Calu3 (cell line): ENCODE measurements at regions not wholly inside any gene's neighbourhood (a gene's known extent, or its start where the extent isn't known, plus 50 kb on each side); places are given as distances from the start of the nearest gene placed in this dataset.

Experiments
- BruUV-seq: library from RNA; stranded (reverse); fragments of 400-500 nt; replicated peaks from 2 replicates; lab custom pipeline; 2021; lab: Mats Ljungman, UMichigan
- CTCF ChIA-PET: fragments of 300-600 bp; sonication (Branson Sonifier 250); formaldehyde crosslinking; loops from one replicate; lab custom pipeline; 2022; ENCODE audit warnings: antibody characterized with exemption; lab: Charles Lee
- DNase-seq: peaks from one replicate; pipeline ENCODE4 v3.0.0; 2022
- H3K27ac Mint-ChIP-seq: one replicate; pipeline ENCODE4 v1.8.0; 2022; ENCODE audit warnings: mixed read lengths; ENCODE audit not compliant: unreplicated experiment
- H3K27me3 Mint-ChIP-seq: one replicate; pipeline ENCODE4 v1.8.0; 2022; ENCODE audit warnings: mixed read lengths; ENCODE audit not compliant: unreplicated experiment
- H3K36me3 Mint-ChIP-seq: one replicate; pipeline ENCODE4 v1.8.0; 2022; ENCODE audit warnings: mild to moderate bottlenecking, moderate library complexity, mixed read lengths; ENCODE audit not compliant: insufficient read depth, unreplicated experiment
- H3K4me1 Mint-ChIP-seq: one replicate; pipeline ENCODE4 v1.8.0; 2022; ENCODE audit warnings: mild to moderate bottlenecking, low read depth, mixed read lengths; ENCODE audit not compliant: unreplicated experiment
- H3K4me3 Mint-ChIP-seq: one replicate; pipeline ENCODE4 v1.8.0; 2022; ENCODE audit warnings: mild to moderate bottlenecking, low read depth, moderate library complexity, mixed read lengths; ENCODE audit not compliant: unreplicated experiment
- H3K9me3 Mint-ChIP-seq: one replicate; pipeline ENCODE4 v1.8.0; 2022; ENCODE audit warnings: low read depth, mixed read lengths; ENCODE audit not compliant: unreplicated experiment
- CTCF ChIP-seq: fragments of 200-600 bp; IDR thresholded peaks from one replicate; pipeline ENCODE4 v1.8.0; 2022; ENCODE audit warnings: antibody characterized with exemption; ENCODE audit not compliant: unreplicated experiment
- intact Hi-C: fragments of 100-400 bp; cut with micrococcal nuclease; formaldehyde crosslinking; loops from one replicate; pipeline ENCODE4 v1.10.0; 2022; ENCODE audit not compliant: unreplicated experiment

DNA sequence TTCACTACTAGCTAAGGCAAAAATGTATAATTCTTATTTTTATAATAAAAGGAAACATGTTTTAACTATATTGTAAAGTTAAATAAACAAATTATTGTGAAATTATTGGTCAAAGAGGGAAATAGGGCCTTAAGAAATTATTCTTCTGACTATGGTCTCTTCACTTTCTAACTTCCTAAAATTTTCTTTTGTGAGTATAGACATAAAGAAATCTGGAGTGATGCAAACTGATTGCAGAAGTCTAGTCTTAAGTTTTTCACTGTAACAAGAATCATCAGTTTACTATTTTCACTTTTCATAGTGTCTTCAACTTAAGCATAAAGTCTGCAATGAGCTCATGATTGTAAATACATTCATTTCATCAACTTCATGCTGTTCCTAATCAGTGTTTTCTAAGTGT lies 525.4 kb downstream of the TFEC start:
- Mint-ChIP-seq H3K27me3 (no peaks in the 10 kb centered on the region), H3K4me3 (no peak overlapping the region)
- intact Hi-C loops = no loop called here

GRCh38 chr7:115499956-115500355 lies 530.6 kb downstream of the TFEC start:
- DNase-seq = no peak
- BruUV-seq = no TSS peak
- H3K4me3 Mint-ChIP-seq = no peak overlapping the region
- no peak for TF ChIP-seq CTCF
- H3K36me3 Mint-ChIP-seq = no peaks in the 10 kb centered on the region
- no peaks in the 10 kb centered on the region for H3K4me1 Mint-ChIP-seq
- H3K27ac Mint-ChIP-seq = no peak overlapping the region
- H3K27me3 Mint-ChIP-seq = no peaks in the 10 kb centered on the region
- intact Hi-C loops = no loop called here
- CTCF ChIA-PET = interaction anchor here (1.2 kb wide), 1 partner anchor 161 kb away, joined by 3 read pairs; no protein-coding TSS in a partner anchor
- no peaks in the 10 kb centered on the region for H3K9me3 Mint-ChIP-seq

More for the DNA sequence above, 525.4 kb downstream of the TFEC start:
- TF ChIP-seq CTCF = no peak
- no peaks in the 10 kb centered on the region for H3K4me1 Mint-ChIP-seq
- no peaks in the 10 kb centered on the region for H3K9me3 Mint-ChIP-seq
- H3K36me3 Mint-ChIP-seq = no peaks in the 10 kb centered on the region
- H3K27ac Mint-ChIP-seq = no peak overlapping the region
- DNase-seq = no peak
- CTCF ChIA-PET = no interaction called here
- no TSS peak for BruUV-seq

DNA sequence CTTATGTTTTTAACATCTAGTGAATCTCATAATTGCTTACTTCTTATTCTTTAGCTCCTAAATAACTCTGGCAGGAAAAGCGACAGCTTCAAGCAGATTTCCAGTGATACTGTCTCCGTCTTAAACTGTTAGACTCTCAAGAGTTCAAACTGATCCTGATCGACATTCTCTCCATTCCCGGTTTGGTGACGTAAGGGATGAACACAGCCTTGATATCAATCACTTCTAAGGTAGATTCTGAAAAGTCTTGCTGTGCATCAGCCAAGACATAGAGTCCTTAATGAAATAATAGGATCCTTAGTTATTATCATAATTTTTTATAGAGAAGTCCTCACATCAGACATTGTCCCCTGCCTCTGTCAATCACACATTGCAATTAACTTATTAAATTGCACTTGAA lies 534.6 kb downstream of the TFEC start:
- CTCF ChIA-PET = no interaction called here
- no peaks in the 10 kb centered on the region for H3K27me3 Mint-ChIP-seq
- no TSS peak for BruUV-seq

DNA sequence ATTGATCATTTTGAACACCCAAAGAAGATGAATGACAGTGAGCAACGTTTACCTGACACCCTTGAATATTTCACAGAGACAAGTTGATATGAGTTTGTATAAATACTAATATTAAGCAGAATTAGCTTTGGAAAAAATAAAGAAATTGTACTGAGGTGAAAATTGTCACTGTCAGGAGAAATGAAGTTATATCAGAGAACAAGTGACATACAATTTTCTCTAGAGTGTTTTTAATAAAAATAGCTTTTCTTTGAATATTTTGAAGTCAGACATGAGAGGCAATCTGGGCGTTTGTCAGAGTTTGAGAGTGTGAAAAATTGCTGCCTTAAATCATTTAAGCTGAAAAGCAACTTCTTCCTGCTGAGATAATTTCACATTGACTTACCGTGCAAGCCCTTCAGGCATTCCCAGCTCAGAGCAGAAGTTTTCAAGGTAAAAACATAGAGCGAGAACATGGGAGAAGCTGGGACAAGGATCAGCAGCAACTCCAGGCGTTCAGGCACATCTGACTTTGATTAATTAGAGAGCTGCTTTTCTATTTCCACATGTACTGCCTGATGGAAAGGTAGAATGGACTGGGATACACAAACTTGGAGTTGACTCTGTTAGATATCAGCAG lies 535.9 kb downstream of the TFEC start:
- Mint-ChIP-seq H3K36me3 (no peaks in the 10 kb centered on the region), H3K4me1 (no peaks in the 10 kb centered on the region), H3K27me3 (no peaks in the 10 kb centered on the region), H3K9me3 (no peaks in the 10 kb centered on the region), H3K4me3 (no peak overlapping the region), H3K27ac (no peak overlapping the region)
- TF ChIP-seq CTCF = no peak
- no peak for DNase-seq
- no TSS peak for BruUV-seq
- CTCF ChIA-PET = no interaction called here
- intact Hi-C loops = no loop called here

More for the DNA sequence above, 534.6 kb downstream of the TFEC start:
- DNase-seq = no peak
- H3K4me3 Mint-ChIP-seq = no peak overlapping the region
- TF ChIP-seq CTCF = no peak
- intact Hi-C loops = no loop called here
- no peaks in the 10 kb centered on the region for H3K9me3 Mint-ChIP-seq
- no peaks in the 10 kb centered on the region for H3K36me3 Mint-ChIP-seq
- H3K27ac Mint-ChIP-seq = no peak overlapping the region
- H3K4me1 Mint-ChIP-seq = no peaks in the 10 kb centered on the region
